Esophagus squamous epithelium (tissue), 4 donors: ENCODE measurements at regions not wholly inside any gene's neighbourhood (a gene's known extent, or its start where the extent isn't known, plus 50 kb on each side); places are given as distances from the start of the nearest gene placed in this dataset.

Source experiments
- POLR2A ChIP-seq, 4 donors: fragments of 450-650 bp; IDR thresholded peaks; one replicate each; pipeline ENCODE4 v1.6.1; 2017; ENCODE audit warnings: antibody characterized with exemption in 4 of 4, mild to moderate bottlenecking in 4 of 4, moderate library complexity in 3 of 4
- TF ChIP-seq, protein P1 (sequence below), 6 experiments: fragments of 450-650 bp in 4 of 6; fragments of 200-600 bp in 2 of 6; sonication (generic) in 2 of 6; IDR thresholded peaks; one replicate each; pipeline ENCODE4 v1.5.1; 2016 to 2019; ENCODE audit warnings: antibody characterized with exemption in 6 of 6, mild to moderate bottlenecking in 4 of 6, moderate library complexity in 4 of 6

DNA sequence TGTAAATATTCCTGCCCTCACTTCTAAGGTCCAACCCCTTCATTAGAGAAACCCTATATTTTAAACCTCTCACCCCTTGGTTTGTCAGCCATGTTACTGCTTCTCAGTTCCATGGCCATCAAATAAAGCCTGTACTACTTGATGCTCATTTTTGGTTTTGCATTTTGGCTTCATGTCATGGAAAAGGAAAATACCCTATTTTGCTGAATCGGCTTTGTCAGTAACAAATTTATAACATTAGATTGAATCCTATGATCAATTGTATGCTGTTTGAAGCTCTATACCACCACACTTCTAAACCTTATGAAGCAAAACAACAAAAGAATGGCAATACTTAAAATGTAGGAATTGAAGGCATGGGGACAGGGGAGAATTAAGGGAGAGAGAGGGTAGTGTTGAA, 333.1 kb downstream of the ETV1 start:
- TF ChIP-seq, protein P1, sequence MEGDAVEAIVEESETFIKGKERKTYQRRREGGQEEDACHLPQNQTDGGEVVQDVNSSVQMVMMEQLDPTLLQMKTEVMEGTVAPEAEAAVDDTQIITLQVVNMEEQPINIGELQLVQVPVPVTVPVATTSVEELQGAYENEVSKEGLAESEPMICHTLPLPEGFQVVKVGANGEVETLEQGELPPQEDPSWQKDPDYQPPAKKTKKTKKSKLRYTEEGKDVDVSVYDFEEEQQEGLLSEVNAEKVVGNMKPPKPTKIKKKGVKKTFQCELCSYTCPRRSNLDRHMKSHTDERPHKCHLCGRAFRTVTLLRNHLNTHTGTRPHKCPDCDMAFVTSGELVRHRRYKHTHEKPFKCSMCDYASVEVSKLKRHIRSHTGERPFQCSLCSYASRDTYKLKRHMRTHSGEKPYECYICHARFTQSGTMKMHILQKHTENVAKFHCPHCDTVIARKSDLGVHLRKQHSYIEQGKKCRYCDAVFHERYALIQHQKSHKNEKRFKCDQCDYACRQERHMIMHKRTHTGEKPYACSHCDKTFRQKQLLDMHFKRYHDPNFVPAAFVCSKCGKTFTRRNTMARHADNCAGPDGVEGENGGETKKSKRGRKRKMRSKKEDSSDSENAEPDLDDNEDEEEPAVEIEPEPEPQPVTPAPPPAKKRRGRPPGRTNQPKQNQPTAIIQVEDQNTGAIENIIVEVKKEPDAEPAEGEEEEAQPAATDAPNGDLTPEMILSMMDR (IDR thresholded peaks at IDR 0.05), result no peak
- no peak for TF ChIP-seq POLR2A (IDR thresholded peaks at IDR 0.05)
